H1 (cell line): ENCODE measurements at regions not wholly inside any gene's neighbourhood (a gene's known extent, or its start where the extent isn't known, plus 50 kb on each side); places are given as distances from the start of the nearest gene placed in this dataset.

Experiments
- CEBPB ChIP-seq: IDR thresholded peaks from 2 replicates; pipeline ENCODE4 v1.6.1; 2012; ENCODE audit warnings: low read depth, low read length
- CTBP2 ChIP-seq: IDR thresholded peaks from 2 replicates; pipeline ENCODE4 v1.7.0; 2011; ENCODE audit warnings: borderline replicate concordance, mild to moderate bottlenecking, moderate library complexity, mixed read lengths, low read length; ENCODE audit not compliant: insufficient read depth, insufficient read length
- EZH2 ChIP-seq: fragments of 200-600 bp; sonication (generic); IDR thresholded peaks from 2 replicates; pipeline ENCODE4 v1.7.1; 2012; ENCODE audit warnings: low read depth, mild to moderate bottlenecking, moderate library complexity, low read length, inconsistent platforms; ENCODE audit not compliant: severe bottlenecking
- KDM1A ChIP-seq: fragments of 200-600, 300-600 bp; sonication (generic); IDR thresholded peaks from 2 replicates; pipeline ENCODE4 v1.7.1; 2016; ENCODE audit warnings: mild to moderate bottlenecking, low read length, borderline replicate concordance
- RFX5 ChIP-seq: IDR thresholded peaks from 2 replicates; pipeline ENCODE4 v1.6.1; 2011; ENCODE audit warnings: low read depth, low read length, improper control_type of control experiment, borderline replicate concordance

DNA sequence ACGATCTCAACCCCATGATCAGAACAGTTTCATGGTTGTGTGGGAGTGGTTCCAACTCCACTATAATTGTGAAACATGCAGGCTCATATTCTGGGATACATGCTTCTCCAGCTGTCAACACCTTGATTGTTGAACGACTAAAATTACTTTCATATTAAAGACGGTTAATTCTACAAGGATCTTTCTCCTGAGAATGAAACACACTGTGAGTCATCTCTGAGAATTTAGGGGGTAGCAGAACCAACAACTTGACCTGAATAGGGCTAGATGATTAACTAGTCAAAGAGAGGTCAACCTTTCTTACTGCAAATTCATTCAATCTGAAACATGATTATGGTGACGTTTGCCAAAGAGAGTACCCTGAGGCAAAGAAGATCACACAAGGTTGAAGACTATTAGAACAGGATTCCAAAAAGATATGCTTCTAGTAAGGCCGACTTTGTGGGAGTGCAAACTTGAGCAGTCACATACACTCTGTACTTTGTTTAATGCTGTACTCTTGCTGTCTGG, 175.2 kb upstream of the CITED2 start (continued):
- TF ChIP-seq EZH2 (no peak), CTBP2 (no peak), KDM1A (no peak), CEBPB (no peak), RFX5 (no peak)
